OCI-M2 (cell line): ENCODE measurements at regions not wholly inside any gene's neighbourhood (a gene's known extent, or its start where the extent isn't known, plus 50 kb on each side); places are given as distances from the start of the nearest gene placed in this dataset.

Experiments used
- DNase-seq: peaks from one replicate; lab custom pipeline; 2025; ENCODE audit not compliant: unreplicated experiment; lab: John Stamatoyannopoulos, UW

GRCh38 chr16:59296888-59297287, 562.8 kb upstream of the GOT2 start:
- no peak for DNase-seq

GRCh38 chr16:59295993-59296736, 562.0 kb upstream of the GOT2 start:
- no peak for DNase-seq

DNA sequence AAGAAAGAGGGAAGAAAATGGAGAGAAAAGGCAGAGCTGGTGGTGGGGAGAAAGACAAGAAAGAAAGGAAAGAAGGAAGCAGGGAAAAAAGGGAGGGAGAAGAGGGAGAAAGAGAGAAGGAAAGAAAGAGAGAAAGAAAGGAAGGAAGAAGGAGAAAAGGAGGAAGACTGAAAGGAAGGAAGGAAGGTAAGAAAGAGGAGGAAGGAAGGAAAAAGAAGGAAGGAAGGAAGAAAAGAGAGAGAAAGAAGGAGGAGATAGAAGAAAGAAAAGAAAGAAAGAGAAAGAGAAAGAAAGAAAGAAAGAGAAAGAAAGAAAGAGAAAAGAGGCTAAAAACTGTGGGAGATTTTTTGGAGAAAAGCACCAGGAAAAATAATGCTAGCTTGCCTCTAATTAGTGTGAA, 561.4 kb upstream of the GOT2 start:
- no peak for DNase-seq

- no peak for DNase-seq
These were observed 556.6 kb upstream of the GOT2 start for GRCh38 chr16:59290718-59291117.

DNA sequence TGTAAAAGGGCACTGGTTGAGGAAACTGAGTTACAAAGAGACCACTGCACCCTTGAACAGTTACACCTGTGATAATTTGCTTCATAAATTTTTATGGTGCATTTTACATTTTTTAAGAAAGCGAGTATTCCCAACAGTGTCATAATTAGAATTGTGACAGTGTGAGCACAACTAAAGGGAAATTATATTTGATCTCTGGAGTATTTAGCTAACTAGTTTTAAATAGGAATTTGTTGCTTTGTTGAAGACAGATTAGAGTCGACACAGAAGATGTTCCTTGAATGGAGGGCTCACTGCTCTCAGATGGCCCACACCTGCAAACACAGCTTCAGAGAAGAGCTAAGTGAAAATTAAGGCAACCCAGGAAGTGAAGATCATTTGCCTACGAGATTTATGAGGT, 555.0 kb upstream of the GOT2 start:
- no peak for DNase-seq

DNA sequence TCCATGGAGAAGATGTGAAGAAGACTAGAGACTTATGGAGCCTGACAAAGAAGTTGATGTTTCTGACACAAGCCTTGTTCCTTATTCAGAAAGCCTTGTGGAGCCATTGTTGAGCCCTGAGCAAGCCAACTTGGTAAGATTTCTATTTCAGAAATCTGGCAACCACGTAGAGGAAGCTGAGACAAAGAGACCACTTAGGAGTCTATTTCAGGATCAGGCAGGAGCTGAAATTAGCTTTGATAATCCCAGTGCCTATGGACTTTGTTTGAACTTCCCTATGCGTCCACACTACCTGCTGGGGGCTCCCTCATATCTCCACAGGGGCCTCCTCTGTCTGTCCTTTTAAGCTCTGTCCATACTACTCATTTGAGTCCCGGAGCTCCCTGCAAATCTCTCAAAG, 540.0 kb upstream of the GOT2 start:
- no peak for DNase-seq

DNA sequence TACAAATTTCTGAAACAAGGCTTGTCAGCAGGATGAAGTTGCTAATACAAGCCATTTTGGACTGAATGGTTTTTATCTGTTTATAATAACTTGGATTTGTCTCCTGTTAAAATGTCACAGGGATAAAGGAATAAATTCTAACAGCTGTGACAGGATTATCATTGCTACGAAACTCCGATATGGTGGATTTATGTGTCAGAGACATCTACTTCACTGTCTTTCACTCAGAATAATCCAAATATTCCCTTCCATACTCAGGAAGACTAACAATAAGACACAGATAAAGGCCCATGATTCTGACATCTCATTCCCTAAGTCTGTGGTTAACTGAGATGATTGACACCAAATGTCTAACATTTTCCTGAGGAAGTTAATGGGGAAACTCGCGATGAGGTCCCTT, 529.8 kb upstream of the GOT2 start:
- no peak for DNase-seq

GRCh38 chr16:59260892-59261291, 526.8 kb upstream of the GOT2 start:
- DNase-seq = no peak

GRCh38 chr16:59259950-59260319, 525.8 kb upstream of the GOT2 start:
- no peak for DNase-seq

DNA sequence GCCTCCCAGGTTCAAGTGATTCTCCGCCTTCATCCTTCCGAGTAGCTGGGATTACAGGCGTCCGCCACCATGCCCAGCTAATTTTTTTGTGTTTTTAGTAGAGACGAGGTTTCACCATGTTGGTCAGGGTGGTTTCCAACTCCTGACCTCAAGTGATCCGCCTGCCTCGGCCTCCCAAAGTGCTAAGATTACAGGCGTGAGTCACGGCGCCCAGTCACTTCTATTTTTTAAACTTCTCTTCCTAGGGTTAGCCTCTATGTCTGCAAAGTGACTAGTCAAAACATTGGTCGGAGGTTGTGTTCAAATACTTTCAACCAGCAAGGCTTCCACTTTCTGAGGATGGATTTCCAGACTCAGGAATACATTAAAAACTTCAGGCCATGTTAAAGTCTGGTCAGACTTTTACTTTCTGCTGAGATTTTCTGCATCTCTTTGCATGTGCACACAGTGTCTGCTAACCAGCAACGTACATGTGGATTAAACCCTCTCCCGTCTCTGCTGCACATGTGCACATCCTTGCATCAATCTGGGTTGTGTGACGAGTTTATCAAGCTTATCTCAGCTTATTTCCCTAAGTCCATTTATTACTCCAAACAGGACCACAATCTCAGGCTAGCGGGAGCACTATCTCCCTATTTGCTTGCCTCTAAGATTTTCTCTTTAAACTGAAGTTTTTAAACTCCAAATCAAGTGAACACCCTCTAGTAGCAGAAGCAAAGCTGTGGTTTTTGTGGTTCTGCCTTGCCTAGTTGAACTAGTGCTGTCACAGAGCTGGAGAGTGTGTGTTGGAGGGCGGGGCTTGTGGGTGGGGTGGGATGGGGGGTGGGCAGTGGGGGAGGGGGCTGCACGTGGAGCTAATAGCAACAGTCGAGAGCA, 525.2 kb upstream of the GOT2 start:
- DNase-seq = no peak

- DNase-seq = no peak
These were observed 518.2 kb upstream of the GOT2 start for GRCh38 chr16:59252317-59252716.

DNA sequence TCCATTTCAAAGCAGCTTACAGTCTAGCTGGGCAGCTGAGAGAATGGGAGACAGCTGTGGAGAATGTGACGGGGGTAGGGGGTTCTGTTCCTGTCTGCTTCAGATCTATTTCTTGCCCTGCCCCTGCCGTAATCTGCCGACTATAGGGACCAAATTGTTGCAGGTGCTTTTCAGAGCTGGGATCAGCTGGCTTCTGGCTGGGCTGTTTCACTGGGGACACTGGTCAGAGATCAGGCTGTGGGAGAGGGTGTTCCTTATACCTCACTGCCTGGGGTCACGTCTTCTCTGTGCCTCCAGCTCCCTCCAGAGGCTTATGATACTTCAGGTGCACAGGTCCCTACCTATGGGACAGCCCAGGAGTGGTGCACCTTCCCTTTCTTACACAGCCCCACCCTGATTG, 514.9 kb upstream of the GOT2 start:
- no peak for DNase-seq

GRCh38 chr16:59242556-59242955, 508.4 kb upstream of the GOT2 start:
- DNase-seq = no peak

- DNase-seq = no peak
These were observed 504.1 kb upstream of the GOT2 start for GRCh38 chr16:59238246-59238645.

DNA sequence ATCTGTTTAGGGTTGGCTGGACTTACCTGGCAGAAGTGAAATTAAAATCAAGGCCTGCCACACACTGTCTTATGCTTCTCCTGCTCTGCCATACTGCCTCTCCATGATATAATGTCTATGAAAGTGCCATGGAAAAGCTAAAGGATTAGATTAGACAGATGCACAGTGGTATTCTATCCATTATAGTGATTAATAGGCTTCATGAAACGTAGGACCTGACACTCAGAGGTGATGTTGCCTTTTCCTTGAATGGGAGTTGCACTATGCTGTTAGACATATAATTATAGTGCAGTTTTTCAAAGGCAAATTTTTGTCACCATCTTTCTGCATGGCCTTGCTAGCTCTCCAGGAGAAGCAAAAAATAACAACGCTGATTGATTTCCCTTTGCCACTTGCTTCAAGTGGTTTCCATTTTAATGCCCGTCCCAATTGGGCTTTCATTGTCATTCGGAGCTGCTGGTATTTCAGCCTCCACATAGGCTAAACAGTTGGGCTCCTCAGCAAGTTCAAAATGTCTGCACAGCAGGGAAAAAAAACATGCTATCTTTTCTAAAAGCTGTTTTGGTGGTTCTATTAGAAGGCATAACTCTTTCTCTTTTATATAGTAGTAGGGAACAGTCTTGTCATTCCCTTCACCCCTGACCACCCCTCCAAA, 502.8 kb upstream of the GOT2 start:
- DNase-seq = no peak

DNA sequence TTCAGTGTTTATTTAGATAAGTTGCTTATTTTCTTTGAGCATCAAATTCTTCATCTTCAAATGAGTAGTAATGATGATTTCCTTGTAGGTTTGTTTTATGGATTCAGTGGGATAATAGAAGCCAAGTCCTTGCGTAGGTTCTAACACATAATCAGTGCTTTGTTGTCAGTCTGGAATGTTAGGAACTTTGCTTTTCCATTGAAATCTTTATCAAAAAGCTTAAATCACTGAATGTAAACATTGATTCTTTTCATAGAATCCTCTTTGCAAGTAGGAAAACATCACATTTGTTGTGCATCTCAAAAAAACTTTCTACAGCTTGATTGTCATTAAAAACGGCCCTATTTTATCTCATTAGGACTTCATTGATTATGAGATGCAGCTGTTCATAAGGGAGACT, 490.3 kb upstream of the GOT2 start:
- DNase-seq = no peak

GRCh38 chr16:59220011-59220410, 485.9 kb upstream of the GOT2 start:
- no peak for DNase-seq

GRCh38 chr16:59216291-59216690, 482.2 kb upstream of the GOT2 start:
- DNase-seq = no peak

DNA sequence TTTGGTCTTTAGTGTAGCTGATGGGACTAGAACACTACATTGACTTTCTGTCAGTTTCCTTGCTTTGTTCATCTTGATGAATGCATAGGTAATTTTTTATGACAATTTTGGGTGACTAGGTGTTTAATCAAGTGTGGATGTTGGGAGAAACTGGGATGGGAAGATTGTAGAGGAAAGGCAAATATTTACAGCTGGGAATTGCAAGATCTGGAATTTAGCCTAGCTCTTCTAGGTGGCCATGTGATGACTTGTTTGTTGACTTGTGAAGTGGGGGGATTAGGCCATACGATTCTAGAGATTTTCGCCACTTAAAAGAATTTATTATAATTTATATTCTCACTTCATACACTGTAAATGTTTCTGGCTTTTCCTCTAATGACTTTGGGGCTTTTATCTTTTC, 480.3 kb upstream of the GOT2 start:
- no peak for DNase-seq

GRCh38 chr16:59213952-59214351, 479.8 kb upstream of the GOT2 start:
- DNase-seq = no peak

GRCh38 chr16:59212492-59213024, 478.4 kb upstream of the GOT2 start:
- DNase-seq = no peak
